ENCODE measurements at regions not wholly inside any gene's neighbourhood (a gene's known extent, or its start where the extent isn't known, plus 50 kb on each side); places are given as distances from the start of the nearest gene placed in this dataset.

DNA sequence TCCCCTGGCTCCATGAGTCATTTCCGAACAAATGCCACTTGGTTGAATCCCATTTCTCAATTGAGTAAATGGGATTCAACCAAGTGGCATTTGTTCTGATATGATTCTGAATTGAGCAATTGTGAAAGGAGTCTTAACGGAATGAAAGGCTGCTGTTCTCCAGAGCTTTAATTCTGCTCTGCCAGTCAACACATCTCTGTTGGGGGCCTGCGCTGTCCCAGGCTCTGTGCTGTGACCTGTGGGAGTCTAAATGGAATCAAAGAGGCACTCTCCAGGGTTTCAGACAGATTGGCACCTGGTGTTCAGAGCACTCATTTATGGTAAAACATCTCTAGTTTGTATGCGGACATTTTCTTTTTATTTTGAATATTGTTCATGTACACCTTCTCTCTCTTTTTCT, 126.2 kb downstream of the WSCD1 start:
- Histone ChIP-seq H3K4me1 (no peaks in the 10 kb centered on the region), H3K27ac (replicated peaks) (no peak overlapping the region), H3K27me3 (ENCODE audit: low read depth) (peaks cover 13% of the 10 kb centered on the region), H3K36me3 (no peaks in the 10 kb centered on the region), H3K9me3 (replicated peaks) (no peaks in the 10 kb centered on the region), H3K4me3 (no peak overlapping the region)
- TF ChIP-seq, protein P1, sequence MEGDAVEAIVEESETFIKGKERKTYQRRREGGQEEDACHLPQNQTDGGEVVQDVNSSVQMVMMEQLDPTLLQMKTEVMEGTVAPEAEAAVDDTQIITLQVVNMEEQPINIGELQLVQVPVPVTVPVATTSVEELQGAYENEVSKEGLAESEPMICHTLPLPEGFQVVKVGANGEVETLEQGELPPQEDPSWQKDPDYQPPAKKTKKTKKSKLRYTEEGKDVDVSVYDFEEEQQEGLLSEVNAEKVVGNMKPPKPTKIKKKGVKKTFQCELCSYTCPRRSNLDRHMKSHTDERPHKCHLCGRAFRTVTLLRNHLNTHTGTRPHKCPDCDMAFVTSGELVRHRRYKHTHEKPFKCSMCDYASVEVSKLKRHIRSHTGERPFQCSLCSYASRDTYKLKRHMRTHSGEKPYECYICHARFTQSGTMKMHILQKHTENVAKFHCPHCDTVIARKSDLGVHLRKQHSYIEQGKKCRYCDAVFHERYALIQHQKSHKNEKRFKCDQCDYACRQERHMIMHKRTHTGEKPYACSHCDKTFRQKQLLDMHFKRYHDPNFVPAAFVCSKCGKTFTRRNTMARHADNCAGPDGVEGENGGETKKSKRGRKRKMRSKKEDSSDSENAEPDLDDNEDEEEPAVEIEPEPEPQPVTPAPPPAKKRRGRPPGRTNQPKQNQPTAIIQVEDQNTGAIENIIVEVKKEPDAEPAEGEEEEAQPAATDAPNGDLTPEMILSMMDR (IDR thresholded peaks at IDR 0.05; ENCODE audit: borderline replicate concordance), result no peak
- no peak for DNase-seq
- intact Hi-C loops (cut with micrococcal nuclease), result no loop called here

DNA sequence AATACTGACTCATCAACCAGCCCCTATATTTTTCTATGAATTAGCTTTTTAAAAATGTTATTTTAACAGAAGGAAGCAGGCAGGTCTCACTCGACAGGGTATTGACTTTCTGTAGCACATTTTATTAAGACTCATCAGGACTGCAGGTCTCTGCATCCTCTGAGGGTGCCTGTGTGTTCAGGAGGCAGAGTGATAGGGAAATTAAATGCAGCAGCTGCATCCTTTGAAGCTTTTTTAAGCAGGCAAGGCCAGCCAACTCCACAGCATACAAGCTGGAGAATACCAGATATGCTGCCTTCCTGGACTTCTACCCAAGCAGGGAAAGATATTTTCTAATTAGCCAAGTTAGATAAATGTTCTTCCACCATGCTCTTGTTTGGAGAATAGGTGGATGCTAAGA, 124.9 kb downstream of the WSCD1 start:
- intact Hi-C loops (cut with micrococcal nuclease), result no loop called here

DNA sequence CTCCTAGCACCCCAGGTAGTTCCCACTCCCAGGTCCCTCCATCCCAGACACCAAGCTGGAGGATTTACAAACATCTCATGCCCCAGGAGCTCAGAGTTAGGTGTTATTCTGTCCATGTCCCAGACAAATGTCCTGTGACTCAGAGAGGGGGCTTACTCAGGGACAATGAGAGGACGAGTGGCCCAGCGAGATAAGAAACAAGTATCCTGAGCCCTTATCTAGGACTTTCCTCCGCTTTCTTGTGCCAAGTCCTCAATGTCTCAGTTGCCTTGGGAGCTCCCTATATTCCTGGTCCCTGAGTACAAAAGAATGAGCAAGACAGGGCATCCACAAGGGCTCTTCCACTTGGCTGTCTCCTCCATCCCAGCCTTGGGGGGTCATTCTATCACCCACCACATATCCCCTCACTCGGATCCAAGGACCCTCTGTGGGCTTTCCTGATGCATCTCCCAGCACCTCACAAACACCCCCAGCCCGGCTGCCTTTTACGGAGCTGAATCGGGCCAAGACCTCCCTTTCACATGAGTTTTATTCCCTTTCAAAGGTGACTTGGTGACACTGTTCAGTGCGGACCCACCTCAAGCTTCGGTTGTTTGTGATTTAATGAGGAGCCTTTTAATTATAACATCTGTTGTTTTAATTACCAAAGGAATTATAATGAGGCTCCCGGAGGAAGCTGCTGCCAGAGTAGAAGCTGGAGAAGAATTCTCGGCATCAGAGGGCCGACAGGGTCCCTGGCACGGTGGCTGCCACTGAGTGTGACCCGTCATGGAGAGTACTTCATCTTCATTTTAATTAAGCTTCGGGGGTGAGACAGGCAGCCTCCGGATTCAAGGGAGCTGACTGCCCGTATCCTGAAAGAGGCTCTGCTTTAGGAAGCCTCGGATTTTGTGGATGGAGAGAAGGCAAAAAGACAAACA, 121.5 kb downstream of the WSCD1 start:
- Histone ChIP-seq H3K27ac (replicated peaks) (no peak overlapping the region), H3K36me3 (no peaks in the 10 kb centered on the region), H3K4me3 (no peak overlapping the region), H3K9me3 (replicated peaks) (peaks cover 5% of the 10 kb centered on the region), H3K27me3 (ENCODE audit: low read depth) (peaks cover 36% of the 10 kb centered on the region), H3K4me1 (no peaks in the 10 kb centered on the region)
- TF ChIP-seq, protein P1 (IDR thresholded peaks at IDR 0.05; ENCODE audit: borderline replicate concordance), result no peak
- DNase-seq, result no peak
- intact Hi-C loops (cut with micrococcal nuclease), result no loop called here

More for the DNA sequence above, 124.9 kb downstream of the WSCD1 start:
- TF ChIP-seq, protein P1 (IDR thresholded peaks at IDR 0.05; ENCODE audit: borderline replicate concordance), result no peak
- no peaks in the 10 kb centered on the region for H3K9me3 ChIP-seq (replicated peaks)
- no peaks in the 10 kb centered on the region for H3K36me3 ChIP-seq
- H3K4me1 ChIP-seq, result no peaks in the 10 kb centered on the region
- H3K4me3 ChIP-seq, result no peak overlapping the region
- peaks cover 25% of the 10 kb centered on the region for H3K27me3 ChIP-seq (ENCODE audit: low read depth)
- DNase-seq, result no peak
- no peak overlapping the region for H3K27ac ChIP-seq (replicated peaks)

DNA sequence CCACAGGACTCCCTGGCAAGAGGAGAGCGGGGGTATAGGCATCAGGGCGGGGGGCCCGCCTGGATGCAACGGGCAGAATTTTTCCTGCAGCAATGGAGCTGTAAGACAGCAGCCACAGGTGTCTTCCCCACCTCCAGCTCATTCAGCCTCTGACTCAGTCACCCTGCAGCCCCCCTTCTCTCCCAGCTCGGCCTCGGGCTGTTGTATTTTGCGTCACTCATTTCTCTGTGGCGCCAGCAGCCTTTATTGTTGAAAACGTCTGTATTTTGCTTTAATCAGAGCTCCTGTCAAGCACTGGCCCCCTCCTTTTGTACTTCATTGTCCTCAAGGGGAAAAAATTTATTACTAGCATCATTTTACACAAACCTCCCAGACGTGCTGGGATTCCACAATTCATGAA, 117.7 kb downstream of the WSCD1 start:
- DNase-seq, result no peak
- Histone ChIP-seq H3K36me3 (no peaks in the 10 kb centered on the region), H3K27me3 (ENCODE audit: low read depth) (peaks cover 36% of the 10 kb centered on the region), H3K9me3 (replicated peaks) (peaks cover 23% of the 10 kb centered on the region), H3K4me3 (no peak overlapping the region), H3K4me1 (no peaks in the 10 kb centered on the region), H3K27ac (replicated peaks) (no peak overlapping the region)
- TF ChIP-seq, protein P1 (IDR thresholded peaks at IDR 0.05; ENCODE audit: borderline replicate concordance), result no peak
- intact Hi-C loops (cut with micrococcal nuclease), result no loop called here

DNA sequence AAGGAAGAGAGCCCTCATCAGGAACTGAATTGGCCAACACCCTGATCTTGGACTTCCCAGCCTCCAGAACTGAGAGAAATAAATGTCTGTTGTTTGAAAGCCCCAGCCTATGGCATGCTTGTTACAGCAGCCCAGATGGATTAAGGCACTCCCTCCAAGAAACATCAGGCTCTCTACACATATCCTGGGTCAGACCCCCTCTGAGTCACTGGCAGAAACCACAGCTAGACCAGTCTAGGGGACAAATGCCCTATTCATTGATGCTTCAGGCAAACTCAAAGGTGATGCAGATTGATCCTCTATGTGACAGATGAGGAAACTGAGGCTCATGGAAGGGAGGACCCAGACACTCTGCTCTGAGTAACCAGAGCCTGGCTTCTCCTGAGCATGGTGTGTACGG, 116.8 kb downstream of the WSCD1 start:
- TF ChIP-seq, protein P1 (IDR thresholded peaks at IDR 0.05; ENCODE audit: borderline replicate concordance), result no peak
- DNase-seq, result no peak
- intact Hi-C loops (cut with micrococcal nuclease), result no loop called here

More for the DNA sequence above, 116.8 kb downstream of the WSCD1 start:
- Histone ChIP-seq H3K9me3 (replicated peaks) (peaks cover 23% of the 10 kb centered on the region), H3K4me1 (no peaks in the 10 kb centered on the region), H3K4me3 (no peak overlapping the region), H3K27ac (replicated peaks) (no peak overlapping the region), H3K36me3 (no peaks in the 10 kb centered on the region), H3K27me3 (ENCODE audit: low read depth) (peaks cover 29% of the 10 kb centered on the region)
